ENCODE measurements at regions not wholly inside any gene's neighbourhood (a gene's known extent, or its start where the extent isn't known, plus 50 kb on each side); places are given as distances from the start of the nearest gene placed in this dataset.
A peak's percentile ranks its signal among the peaks of the same experiment; 100 is the strongest.

DNA sequence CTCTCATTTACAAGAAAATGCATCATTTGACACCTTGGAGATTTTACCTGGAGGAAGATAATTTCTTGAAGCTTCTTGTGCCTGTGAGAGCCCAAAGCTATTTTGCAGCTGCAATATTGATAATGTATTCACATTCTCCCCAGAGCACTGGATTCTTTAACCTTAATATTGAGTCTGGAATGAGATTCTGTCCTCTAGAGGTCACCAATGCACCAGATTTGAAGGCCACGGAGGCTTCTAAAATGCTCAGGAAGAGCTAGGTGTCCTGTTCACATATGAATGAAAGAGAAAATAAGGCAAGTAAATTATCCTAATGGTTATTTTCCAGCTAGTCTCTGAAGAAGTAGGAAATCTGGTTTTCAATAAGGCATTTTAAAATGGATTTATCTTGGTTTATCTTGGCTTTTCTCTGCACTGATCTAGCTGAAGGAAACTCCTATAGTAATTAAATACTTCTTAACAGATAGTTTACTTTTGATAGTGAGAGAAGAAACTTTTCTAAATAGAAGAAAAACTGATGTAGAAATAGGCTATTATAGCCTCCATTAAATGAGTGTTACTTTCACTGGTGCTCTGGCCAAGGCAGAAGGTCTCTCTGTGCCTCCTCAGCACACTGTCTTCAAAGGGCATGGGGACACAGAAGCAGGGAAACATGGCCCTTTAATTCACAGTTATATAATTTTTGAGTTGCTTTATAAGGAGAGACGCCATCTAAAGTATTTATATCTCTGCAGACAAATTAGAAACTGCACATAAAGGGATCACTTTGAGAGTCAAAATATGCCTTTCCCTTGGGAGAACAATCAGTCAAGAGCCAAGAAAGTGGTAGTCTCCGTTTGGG lies 297.0 kb upstream of the ACTBL2 start:
- Histone ChIP-seq H3K79me1 (ENCODE audit: low read depth, low read length) (no peaks in the 10 kb centered on the region), H2BK12ac (ENCODE audit: low read length) (no peak overlapping the region), H3K9me3 (replicated peaks in 1 of 2; ENCODE audit: control insufficient read depth in 2 of 2, insufficient read depth in 1 of 2, low read depth in 1 of 2, low read length in 2 of 2) (no peaks in the 10 kb centered on the region), H4K8ac (ENCODE audit: low read depth, low read length) (no peak overlapping the region), H3K36me3 (replicated peaks in 1 of 2; ENCODE audit: control insufficient read depth in 2 of 2, insufficient read depth in 2 of 2, low read length in 2 of 2) (no peaks in the 10 kb centered on the region), H3K4ac (ENCODE audit: low read length) (no peak overlapping the region), H3K18ac (ENCODE audit: low read length) (no peak overlapping the region), H3K27me3 (ENCODE audit: control insufficient read depth in 3 of 3, insufficient read depth in 3 of 3, low read depth in 1 of 3, low read length in 3 of 3) (no peaks in the 10 kb centered on the region), H2BK15ac (ENCODE audit: low read length) (no peak overlapping the region), H2AFZ (ENCODE audit: low read length) (peak overlapping the region; percentile 15), H3K9ac (ENCODE audit: low read depth, low read length, poor library complexity) (no peak overlapping the region), H3K27ac (replicated peaks; ENCODE audit: low read length) (no peak overlapping the region), H2BK120ac (ENCODE audit: low read depth, low read length) (no peak overlapping the region), H3K4me3 (ENCODE audit: low read length in 2 of 2) (no peak overlapping the region), H3K4me2 (ENCODE audit: insufficient read depth, low read length, poor library complexity, severe bottlenecking) (no peak overlapping the region), H3K23ac (ENCODE audit: low read depth, low read length, poor library complexity) (no peak overlapping the region), H3K14ac (ENCODE audit: low read length) (no peak overlapping the region), H2AK5ac (ENCODE audit: low read depth, low read length) (no peak overlapping the region), H3K4me1 (ENCODE audit: control insufficient read depth in 2 of 2, insufficient read depth in 1 of 2, low read depth in 1 of 2, low read length in 2 of 2) (peaks cover 4 to 6% of the 10 kb centered on the region in 2 donors), H2BK5ac (ENCODE audit: low read length) (no peak overlapping the region), H4K91ac (ENCODE audit: low read depth, low read length, poor library complexity) (no peak overlapping the region)
- no CpG with 5 or more reads among the region's 3 CpGs for WGBS, 2 donors (ENCODE audit: extremely low coverage in 2 of 2, insufficient read length in 2 of 2, insufficient replicate concordance in 1 of 2)
- peak; percentile 57 for DNase-seq (ENCODE audit: low spot score)

DNA sequence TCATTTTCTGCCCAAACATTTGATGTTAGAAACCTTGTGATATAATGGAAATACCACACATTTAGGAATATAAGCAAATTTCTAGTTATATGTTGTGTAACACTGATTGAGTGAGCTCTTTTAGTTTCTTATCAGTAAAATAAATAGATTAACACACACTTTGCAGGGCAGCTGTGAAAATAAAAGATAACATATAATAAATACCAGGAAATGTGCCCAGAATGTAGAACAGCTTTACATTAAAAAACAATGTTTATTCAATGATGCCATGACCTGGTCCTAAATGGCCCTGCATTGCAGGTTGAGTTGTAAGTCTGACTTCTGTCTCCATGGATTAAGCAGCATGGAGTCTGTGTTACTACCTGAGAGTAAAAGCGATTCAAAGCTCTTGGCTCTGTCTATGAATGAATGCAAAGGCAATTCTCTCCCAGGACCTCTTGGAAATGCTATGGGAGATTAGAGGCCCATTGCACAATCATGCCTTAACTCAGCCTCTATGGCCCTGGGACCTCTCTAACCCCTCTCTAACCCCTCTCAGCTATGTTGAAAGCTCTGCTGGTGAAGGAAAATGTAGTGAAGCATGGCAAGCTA lies 296.0 kb upstream of the ACTBL2 start:
- H3K9ac ChIP-seq (ENCODE audit: low read depth, low read length, poor library complexity): no peak overlapping the region
- H4K91ac ChIP-seq (ENCODE audit: low read depth, low read length, poor library complexity): no peak overlapping the region
- no peak overlapping the region for H2BK120ac ChIP-seq (ENCODE audit: low read depth, low read length)
- H2BK5ac ChIP-seq (ENCODE audit: low read length): no peak overlapping the region
- no peak overlapping the region for H2BK12ac ChIP-seq (ENCODE audit: low read length)
- no peaks in the 10 kb centered on the region for H3K79me1 ChIP-seq (ENCODE audit: low read depth, low read length)
- no peak overlapping the region for H4K8ac ChIP-seq (ENCODE audit: low read depth, low read length)
- no peak overlapping the region for H2AK5ac ChIP-seq (ENCODE audit: low read depth, low read length)
- peaks cover 4 to 6% of the 10 kb centered on the region in 2 donors for H3K4me1 ChIP-seq (ENCODE audit: control insufficient read depth in 2 of 2, insufficient read depth in 1 of 2, low read depth in 1 of 2, low read length in 2 of 2)
- H2BK15ac ChIP-seq (ENCODE audit: low read length): no peak overlapping the region
- H3K18ac ChIP-seq (ENCODE audit: low read length): no peak overlapping the region
- H3K27ac ChIP-seq (replicated peaks; ENCODE audit: low read length): peak overlapping the region; percentile 13
- H3K4me3 ChIP-seq (ENCODE audit: low read length in 2 of 2): no peak overlapping the region
- no peaks in the 10 kb centered on the region for H3K36me3 ChIP-seq (replicated peaks in 1 of 2; ENCODE audit: control insufficient read depth in 2 of 2, insufficient read depth in 2 of 2, low read length in 2 of 2)
- H3K4ac ChIP-seq (ENCODE audit: low read length): no peak overlapping the region
- H3K9me3 ChIP-seq (replicated peaks in 1 of 2; ENCODE audit: control insufficient read depth in 2 of 2, insufficient read depth in 1 of 2, low read depth in 1 of 2, low read length in 2 of 2): no peaks in the 10 kb centered on the region
- DNase-seq (ENCODE audit: low spot score): no peak
- no peak overlapping the region for H3K4me2 ChIP-seq (ENCODE audit: insufficient read depth, low read length, poor library complexity, severe bottlenecking)
- peak overlapping the region; percentile 15 for H2AFZ ChIP-seq (ENCODE audit: low read length)
- no peaks in the 10 kb centered on the region for H3K27me3 ChIP-seq (ENCODE audit: control insufficient read depth in 3 of 3, insufficient read depth in 3 of 3, low read depth in 1 of 3, low read length in 3 of 3)
- no peak overlapping the region for H3K14ac ChIP-seq (ENCODE audit: low read length)
- H3K23ac ChIP-seq (ENCODE audit: low read depth, low read length, poor library complexity): no peak overlapping the region
- no CpG with 5 or more reads among the region's 1 CpG for WGBS, 2 donors (ENCODE audit: extremely low coverage in 2 of 2, insufficient read length in 2 of 2, insufficient replicate concordance in 1 of 2)

DNA sequence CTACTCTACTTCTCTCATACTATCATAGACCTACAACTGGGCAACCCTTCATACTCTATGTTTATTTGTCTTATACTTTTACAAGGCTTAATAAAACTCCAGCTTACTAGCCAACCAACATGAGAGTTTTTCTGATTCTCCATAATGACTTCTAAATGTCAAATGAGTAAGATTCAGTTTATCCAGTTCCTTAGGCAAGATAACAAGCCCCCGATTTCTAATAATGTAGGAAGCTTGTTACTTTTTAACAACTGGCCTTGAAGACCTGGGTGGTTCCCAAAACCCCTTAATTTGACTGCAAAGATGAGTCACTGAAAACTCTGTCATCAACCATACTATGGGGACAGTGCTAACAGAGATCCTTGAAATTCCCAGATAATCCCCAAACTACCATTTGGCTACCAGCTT lies 294.6 kb upstream of the ACTBL2 start:
- H3K14ac ChIP-seq (ENCODE audit: low read length): no peak overlapping the region
- no peak overlapping the region for H3K4me2 ChIP-seq (ENCODE audit: insufficient read depth, low read length, poor library complexity, severe bottlenecking)
- H2BK15ac ChIP-seq (ENCODE audit: low read length): no peak overlapping the region
- no peak for DNase-seq (ENCODE audit: low spot score)
- no peaks in the 10 kb centered on the region for H3K79me1 ChIP-seq (ENCODE audit: low read depth, low read length)
- no peak overlapping the region for H3K27ac ChIP-seq (replicated peaks; ENCODE audit: low read length)
- H3K36me3 ChIP-seq (replicated peaks in 1 of 2; ENCODE audit: control insufficient read depth in 2 of 2, insufficient read depth in 2 of 2, low read length in 2 of 2): no peaks in the 10 kb centered on the region
- no peak overlapping the region for H3K9ac ChIP-seq (ENCODE audit: low read depth, low read length, poor library complexity)
- no peak overlapping the region for H2BK5ac ChIP-seq (ENCODE audit: low read length)
- H3K23ac ChIP-seq (ENCODE audit: low read depth, low read length, poor library complexity): no peak overlapping the region
- no peak overlapping the region for H4K8ac ChIP-seq (ENCODE audit: low read depth, low read length)
- H3K9me3 ChIP-seq (replicated peaks in 1 of 2; ENCODE audit: control insufficient read depth in 2 of 2, insufficient read depth in 1 of 2, low read depth in 1 of 2, low read length in 2 of 2): no peaks in the 10 kb centered on the region
- no peak overlapping the region for H2BK120ac ChIP-seq (ENCODE audit: low read depth, low read length)
- no peak overlapping the region for H3K4me3 ChIP-seq (ENCODE audit: low read length in 2 of 2)
- H3K18ac ChIP-seq (ENCODE audit: low read length): no peak overlapping the region
- WGBS, 2 donors (ENCODE audit: extremely low coverage in 2 of 2, insufficient read length in 2 of 2, insufficient replicate concordance in 1 of 2): no CpG with 5 or more reads among the region's 1 CpG
- no peak overlapping the region for H4K91ac ChIP-seq (ENCODE audit: low read depth, low read length, poor library complexity)
- no peak overlapping the region for H3K4ac ChIP-seq (ENCODE audit: low read length)
- H3K27me3 ChIP-seq (ENCODE audit: control insufficient read depth in 3 of 3, insufficient read depth in 3 of 3, low read depth in 1 of 3, low read length in 3 of 3): no peaks in the 10 kb centered on the region
- no peak overlapping the region for H2AK5ac ChIP-seq (ENCODE audit: low read depth, low read length)
- H3K4me1 ChIP-seq (ENCODE audit: control insufficient read depth in 2 of 2, insufficient read depth in 1 of 2, low read depth in 1 of 2, low read length in 2 of 2): peaks cover 4 to 6% of the 10 kb centered on the region in 2 donors
- H2BK12ac ChIP-seq (ENCODE audit: low read length): no peak overlapping the region
- no peak overlapping the region for H2AFZ ChIP-seq (ENCODE audit: low read length)

DNA sequence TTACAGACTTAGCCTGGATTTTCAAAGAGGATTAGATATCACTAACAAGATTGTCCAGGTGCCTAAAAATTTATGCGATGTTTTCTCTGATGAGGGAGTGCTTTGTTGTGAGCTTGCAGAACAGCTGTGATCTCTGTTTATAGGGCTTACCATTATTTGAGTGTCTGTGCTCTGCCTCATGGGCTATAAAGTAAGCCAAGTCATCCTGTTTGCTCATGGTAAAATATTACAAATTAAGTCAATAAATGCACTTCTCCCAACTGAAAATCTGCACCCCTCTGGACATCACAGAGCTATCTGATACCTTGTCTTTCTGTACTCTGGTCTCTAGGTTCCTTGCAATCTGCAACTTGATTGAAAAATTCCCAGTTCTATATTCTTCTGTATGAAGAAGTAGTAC lies 293.4 kb upstream of the ACTBL2 start:
- Histone ChIP-seq H3K4me3 (ENCODE audit: low read length in 2 of 2) (no peak overlapping the region), H3K9me3 (replicated peaks in 1 of 2; ENCODE audit: control insufficient read depth in 2 of 2, insufficient read depth in 1 of 2, low read depth in 1 of 2, low read length in 2 of 2) (no peaks in the 10 kb centered on the region), H2BK12ac (ENCODE audit: low read length) (no peak overlapping the region), H2AK5ac (ENCODE audit: low read depth, low read length) (no peak overlapping the region), H2BK120ac (ENCODE audit: low read depth, low read length) (no peak overlapping the region), H4K91ac (ENCODE audit: low read depth, low read length, poor library complexity) (no peak overlapping the region), H3K14ac (ENCODE audit: low read length) (no peak overlapping the region), H3K4me2 (ENCODE audit: insufficient read depth, low read length, poor library complexity, severe bottlenecking) (no peak overlapping the region), H4K8ac (ENCODE audit: low read depth, low read length) (no peak overlapping the region), H3K36me3 (replicated peaks in 1 of 2; ENCODE audit: control insufficient read depth in 2 of 2, insufficient read depth in 2 of 2, low read length in 2 of 2) (no peaks in the 10 kb centered on the region), H2AFZ (ENCODE audit: low read length) (peak overlapping the region; percentile 30), H3K23ac (ENCODE audit: low read depth, low read length, poor library complexity) (no peak overlapping the region), H2BK5ac (ENCODE audit: low read length) (no peak overlapping the region), H3K4ac (ENCODE audit: low read length) (no peak overlapping the region), H3K9ac (ENCODE audit: low read depth, low read length, poor library complexity) (no peak overlapping the region), H3K18ac (ENCODE audit: low read length) (no peak overlapping the region), H3K27ac (replicated peaks; ENCODE audit: low read length) (no peak overlapping the region), H3K4me1 (ENCODE audit: control insufficient read depth in 2 of 2, insufficient read depth in 1 of 2, low read depth in 1 of 2, low read length in 2 of 2) (peaks cover 4 to 6% of the 10 kb centered on the region in 2 donors), H2BK15ac (ENCODE audit: low read length) (no peak overlapping the region), H3K79me1 (ENCODE audit: low read depth, low read length) (no peaks in the 10 kb centered on the region), H3K27me3 (ENCODE audit: control insufficient read depth in 3 of 3, insufficient read depth in 3 of 3, low read depth in 1 of 3, low read length in 3 of 3) (no peaks in the 10 kb centered on the region)
- no CpG with 5 or more reads among the region's 1 CpG for WGBS, 2 donors (ENCODE audit: extremely low coverage in 2 of 2, insufficient read length in 2 of 2, insufficient replicate concordance in 1 of 2)
- DNase-seq (ENCODE audit: low spot score): no peak

Measured in neuronal stem cell (in vitro differentiated cells).